NCI-H510A (cell line): ENCODE measurements at regions not wholly inside any gene's neighbourhood (a gene's known extent, or its start where the extent isn't known, plus 50 kb on each side); places are given as distances from the start of the nearest gene placed in this dataset.

ENCODE experiments used
- DNase-seq: peaks from one replicate; lab custom pipeline; 2025; lab: John Stamatoyannopoulos, UW

DNA sequence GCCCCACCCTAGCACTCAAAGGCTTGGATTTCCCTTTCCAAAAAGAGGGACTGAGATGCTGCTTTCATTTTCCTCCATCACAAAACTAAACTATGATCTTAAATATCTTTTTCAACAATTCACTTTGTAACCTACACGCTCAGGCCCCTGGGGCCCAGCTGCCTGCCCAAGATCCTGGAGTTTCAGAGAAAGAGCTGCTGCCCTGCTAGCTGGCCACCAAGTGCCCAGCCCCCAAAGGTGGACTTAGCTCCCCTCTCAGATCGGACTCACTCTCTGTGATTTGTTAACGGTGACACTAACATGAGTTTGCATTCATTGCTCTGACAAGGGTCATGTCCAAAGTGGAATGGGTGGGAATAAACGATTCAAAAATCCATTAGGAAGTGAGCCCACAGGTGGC lies 119.6 kb upstream of the SMAD3 start:
- DNase-seq: no peak

DNA sequence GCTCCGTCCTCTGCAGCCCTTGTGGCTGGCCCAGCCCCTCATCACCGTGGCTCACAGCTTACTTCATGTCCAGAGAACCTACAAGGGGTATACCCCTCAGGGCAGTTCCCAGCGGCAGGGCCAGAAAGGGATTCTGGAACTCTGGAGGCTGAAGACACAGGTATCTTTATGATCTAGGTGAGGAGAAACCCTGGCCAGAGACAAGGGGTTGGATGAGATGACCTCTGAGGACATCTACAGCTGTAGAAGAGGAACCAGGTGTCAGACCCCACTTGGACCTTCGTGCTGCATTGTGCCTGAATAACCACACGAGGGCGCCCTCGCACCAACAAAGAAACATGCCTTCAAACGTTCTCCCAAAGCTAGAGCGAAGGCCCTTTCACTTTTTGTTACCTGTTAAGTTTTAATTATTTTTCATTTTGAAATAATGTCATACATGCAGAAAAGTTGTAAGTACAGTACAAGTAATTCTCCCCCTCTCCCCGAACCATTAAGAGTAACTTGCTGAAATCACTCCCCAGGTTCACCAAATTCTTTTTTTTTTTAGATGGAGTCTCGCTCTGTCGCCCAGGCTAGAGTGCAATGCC lies 118.7 kb upstream of the SMAD3 start:
- no peak for DNase-seq

DNA sequence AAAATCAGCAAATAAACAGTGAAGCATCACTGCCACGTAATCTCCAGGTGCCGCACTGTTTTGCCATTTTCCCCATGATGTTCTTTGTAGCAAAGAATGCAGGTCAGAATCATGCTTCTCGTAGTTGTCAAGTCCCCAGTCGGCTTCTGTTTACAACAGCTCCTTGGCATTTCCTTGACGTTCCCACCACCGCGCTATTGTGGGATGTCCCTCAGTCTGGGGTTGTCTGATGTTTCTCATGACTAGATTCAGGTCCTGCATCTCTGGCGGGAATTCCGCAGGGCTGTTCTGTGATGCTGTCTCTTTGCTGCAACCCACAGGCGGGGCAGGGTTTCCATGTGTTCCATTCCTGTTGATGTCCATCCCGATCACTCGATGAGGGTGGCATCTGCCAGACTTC lies 117.9 kb upstream of the SMAD3 start:
- no peak for DNase-seq

DNA sequence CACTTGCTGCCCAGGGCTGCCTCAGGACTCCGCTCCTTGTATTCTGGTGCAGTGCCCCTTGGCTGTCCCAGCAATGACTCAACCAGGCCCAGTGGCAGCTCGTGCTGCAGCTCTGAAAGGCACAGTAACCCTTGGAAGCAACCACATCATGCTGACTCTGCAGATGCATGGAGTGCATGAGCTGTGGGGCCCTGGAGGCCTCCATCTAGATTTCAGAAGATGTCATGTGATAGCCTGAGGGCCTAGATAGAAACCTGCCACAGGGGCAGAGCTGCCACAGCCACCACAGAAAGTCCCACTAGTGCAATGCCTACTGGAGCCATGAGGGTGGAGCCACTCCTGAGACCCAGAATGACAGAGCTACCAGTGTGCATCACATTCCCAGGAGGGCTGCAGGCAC lies 117.1 kb upstream of the SMAD3 start:
- no peak for DNase-seq

DNA sequence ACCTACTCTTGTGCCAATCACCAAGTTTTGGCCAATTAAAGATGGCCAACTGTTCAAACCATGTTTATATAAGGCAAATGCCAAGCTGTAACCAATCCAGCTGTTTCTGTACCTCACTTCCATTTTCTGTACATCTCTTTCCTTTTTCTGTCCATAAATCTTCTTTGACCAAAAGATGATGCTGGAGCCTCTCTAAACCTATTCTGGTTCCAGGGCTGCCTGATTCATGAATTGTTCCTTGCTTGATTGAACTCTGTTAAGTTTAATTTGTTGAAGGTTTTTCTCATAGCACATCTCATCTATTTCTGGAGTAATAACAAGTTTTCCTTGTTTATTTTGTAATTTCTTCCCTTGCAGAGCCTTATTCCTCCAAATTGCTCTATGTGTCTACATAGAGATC lies 115.3 kb upstream of the SMAD3 start:
- DNase-seq: no peak

DNA sequence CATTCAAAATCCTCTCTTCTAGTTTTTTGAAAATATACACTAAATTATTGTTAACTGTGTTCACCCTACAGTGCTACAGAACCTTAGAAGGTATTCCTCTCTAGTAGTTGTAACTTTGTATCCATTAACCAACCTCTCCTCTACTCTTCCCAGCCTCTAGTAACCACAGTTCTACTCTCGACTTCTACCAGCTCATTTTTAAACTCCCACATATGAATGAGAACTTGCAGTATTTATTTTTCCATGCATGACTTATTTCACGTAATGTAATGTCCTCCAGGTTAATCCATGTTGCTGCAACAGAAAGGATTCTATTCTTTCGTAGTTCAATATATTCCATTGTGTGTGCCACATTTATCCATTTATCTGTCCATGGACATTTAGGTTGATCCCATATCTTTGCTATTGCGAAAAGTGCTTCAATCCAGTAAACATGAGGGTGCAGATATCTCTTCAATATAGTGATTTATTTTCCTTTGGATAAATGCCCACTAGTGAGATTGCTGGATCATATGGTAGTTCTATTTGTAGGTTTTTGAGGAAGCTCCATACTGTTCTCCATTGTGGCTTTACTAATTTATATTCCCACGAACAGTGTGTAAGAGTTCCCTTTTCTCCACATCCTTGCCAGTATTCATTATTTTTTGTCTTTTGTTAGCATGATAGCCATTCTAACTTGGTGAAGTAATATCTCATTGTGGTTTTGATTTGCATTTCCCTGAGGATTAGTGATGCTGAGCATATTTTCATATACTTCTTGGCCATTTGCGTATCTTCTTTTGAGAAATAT lies 113.7 kb upstream of the SMAD3 start:
- no peak for DNase-seq

DNA sequence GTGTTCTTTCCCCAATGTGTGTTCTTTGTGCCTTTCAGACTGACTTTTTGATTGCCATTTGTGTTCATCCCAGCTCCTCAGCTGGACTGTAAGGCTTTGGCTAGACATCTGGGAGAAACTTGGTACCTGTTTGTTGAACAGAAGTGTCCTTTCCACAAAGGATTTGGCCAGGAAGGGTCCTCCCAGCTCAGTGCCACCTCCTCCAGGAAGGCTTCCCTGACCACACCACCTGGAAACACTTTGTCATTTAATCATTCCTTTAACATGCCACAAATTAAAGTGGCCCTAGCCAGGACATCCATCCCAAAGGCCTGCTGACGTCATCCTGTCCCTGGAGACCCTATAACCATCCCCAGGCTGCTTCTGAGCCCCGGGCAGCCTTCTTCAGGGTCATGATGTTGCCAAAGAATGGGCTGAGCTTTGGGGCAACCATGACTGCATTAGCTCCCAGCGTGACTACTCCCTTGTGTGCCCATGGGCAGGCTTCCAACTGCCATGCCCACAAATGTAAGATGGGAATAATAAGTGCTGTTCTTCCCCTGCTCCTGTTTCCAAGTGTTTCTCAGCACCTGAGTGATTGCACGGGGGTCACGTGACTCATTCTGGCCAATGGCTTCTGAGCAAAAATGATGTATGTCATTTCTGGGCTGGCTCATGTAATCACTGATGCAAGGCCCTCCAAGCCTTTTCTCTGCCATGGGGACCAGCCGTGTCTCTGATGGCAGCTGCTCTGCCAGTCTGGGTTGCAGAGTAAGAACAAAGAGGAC lies 112.5 kb upstream of the SMAD3 start:
- DNase-seq: no peak

DNA sequence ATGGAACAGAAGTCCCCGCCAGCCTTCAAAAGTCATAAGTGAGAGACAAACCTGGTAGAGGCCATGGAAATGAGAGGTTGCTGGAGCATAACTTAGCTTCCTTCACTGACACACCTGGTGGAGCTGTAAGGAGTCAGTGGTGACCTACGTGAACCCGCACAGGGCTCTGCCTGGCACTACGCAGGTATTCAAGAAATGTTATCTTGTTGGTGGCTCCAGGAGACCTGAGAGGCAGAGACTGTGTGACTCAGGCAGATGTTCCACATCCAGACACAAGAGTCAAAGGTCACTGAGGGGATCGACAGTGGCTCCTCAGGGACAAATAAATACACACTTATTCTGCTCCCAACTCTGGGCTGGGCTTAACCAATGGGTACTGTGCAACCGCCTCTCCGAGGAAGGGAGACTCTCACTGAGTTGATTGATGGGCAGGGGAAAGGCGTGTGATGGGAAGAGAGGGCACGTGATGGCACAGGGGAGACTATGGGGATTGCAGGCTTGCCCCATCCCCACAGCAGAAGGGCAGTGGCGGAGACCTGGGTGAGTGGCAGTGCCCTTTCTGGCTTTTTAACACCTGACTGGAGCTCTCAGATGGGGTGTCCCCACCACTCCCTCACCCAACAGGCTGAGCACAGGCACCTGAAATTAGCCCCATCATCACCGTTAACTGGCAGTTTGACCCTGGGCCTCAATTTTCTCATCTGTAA lies 111.7 kb upstream of the SMAD3 start:
- no peak for DNase-seq

DNA sequence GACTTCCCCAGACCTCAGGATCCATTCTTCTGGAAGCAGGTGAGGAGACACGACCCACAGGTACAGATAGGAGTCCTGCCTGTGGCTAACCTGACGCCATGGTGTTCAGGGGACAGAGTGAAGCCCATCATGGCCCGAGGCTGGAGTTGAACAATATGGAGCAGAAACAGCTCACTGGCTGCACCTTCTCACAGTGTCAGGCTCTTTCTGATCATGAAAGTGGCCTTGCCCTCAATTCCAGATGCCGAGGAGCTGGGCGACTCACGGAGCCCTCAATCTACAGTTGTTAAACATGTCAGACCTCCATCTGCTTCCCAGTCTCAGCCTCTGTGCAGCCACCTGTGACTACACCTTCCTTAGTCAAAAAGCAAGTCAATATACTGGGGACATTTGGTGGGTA lies 110.8 kb upstream of the SMAD3 start:
- no peak for DNase-seq

DNA sequence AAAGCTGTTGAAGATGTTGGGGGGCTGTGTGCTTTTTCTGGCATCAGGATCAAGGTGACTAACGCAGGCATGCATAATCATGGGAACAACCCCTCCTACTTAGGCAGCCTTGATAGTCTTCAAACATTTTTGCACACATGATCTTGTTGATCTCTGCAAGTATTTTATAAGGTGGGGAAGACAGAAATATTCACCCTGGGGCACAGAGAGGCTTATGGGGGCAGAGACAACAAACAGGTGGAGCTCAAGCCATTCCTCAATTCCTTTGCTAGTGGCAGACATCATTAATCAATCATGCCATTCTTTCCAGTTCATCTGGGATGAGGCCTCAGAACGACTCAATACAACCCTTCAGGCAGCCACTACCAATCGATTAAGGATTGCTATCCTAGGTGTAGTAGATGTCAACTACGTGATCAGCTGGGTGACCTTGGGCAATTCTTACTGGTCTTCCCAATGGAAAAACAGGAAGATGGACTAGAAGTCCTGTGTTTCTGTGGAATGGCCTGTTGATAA lies 110.3 kb upstream of the SMAD3 start:
- DNase-seq: no peak

DNA sequence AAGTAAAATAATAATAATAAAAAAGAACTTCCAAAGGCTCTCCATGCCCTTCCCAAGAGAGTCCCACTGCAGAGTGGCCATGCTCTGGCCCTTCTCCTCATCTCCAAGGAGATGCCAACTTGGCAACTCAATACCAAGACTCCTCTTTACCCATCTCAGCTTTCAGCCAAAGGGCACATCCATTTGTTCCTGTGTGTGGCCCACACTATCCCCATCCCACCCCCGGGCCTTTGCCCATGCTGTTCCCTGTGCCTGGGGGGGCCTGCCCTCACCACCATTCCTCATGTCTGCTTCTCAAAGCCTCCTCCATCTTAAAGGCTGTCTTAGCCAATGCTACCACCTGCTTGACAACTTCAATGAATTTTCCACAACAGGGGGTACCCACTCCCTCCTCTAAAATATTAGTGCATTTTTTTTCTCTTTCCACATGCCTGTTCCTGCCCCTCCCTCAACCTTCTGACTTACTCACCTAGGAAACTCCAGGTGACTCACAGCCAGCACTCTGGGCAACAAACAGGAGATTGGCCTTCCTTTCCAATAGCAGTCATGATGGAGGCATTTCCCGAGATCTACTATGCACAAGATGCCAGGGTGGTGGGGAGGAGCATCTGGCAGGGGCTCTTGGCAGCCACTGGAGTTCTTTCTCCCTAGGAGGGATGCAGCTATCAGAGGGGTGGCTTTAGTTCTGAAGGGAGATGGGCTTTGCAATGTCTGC lies 109.4 kb upstream of the SMAD3 start:
- no peak for DNase-seq

DNA sequence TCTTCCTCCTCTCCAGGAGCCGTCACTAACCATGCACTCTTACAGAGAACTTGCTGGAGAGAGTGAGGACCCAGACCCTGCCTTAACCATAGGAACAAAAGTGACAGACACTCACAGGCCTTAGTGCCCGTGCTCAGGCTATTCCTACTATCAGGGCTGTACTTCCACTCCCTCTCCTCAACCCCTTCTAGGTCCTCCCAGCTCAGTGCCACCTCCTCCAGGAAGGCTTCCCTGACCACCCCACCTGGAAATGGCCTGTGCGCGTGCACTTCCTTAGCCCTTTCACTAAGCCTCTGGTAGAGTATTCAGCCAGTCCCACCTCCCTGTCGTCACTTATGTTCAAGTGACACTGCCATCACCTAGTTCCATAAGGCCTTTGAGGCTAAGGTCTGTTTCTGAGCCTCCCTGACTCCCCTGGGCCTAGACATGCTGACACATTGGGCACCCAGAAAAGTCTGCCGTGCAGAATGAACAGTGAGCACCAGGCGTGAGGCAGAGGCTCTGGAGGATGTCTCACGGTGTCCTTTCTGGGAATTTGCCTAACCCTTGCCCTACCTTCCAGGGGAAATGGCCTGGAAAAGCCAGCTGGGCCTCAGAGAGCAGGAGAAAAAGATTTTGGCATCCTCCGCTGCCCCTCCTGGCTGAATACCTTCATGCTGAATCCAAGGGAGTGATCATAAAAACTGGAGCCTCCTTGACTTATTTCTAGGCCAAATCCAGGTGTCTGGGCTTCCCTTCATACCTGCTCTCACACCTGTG lies 108.6 kb upstream of the SMAD3 start:
- DNase-seq: no peak

DNA sequence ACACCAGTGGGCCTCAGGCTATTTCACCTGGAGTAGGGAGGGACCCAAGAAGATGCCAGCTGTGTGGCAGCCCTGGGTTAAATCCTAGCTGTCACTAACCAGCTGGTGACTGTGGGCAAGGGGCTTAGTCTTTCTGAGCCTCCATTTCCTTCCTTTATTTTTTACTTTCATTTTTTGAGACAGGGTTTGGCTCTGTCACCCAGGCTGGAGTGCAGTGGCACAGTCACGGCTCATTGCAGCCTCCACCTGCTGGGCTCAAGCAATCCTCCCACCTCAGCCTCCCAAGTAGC lies 108.0 kb upstream of the SMAD3 start:
- no peak for DNase-seq

DNA sequence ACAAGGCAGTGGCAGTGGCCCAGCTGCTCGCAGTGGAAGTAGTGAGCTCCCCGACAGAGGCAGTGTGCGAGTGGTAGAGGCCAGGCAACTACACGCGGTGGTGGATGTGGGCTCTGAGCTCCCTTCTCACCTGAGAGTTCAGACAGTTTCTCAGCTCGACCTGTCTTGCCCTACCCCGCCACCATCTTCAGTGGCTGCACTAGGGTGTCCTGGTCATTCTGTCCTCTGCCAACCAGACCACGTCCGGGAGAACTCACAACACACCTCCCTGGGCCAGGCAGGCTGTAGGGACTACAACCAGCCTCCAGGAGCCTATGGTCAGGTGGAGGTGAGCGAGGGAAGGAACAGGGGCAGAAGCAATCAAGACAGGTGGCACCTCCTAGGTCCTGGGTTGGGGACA lies 106.3 kb upstream of the SMAD3 start:
- no peak for DNase-seq

DNA sequence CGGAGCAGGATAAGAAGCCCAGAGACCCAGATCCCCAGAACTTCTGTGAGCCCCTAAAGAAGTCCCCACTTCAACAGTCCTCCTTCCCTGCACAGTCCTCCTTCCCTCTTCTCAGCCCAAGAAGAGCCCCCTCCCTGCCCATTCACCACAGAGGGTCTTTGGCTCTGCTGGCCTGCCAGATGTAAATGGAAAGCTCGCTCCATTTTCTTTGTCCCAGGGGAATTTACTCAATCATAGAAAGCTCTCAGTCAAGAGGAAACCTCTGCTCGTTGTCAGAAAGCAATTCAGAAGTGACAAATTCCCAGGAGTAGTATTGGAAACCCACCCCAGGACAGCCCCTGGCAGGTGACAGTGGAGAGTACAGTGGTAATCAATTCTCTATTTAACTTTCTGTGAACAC lies 105.5 kb upstream of the SMAD3 start:
- DNase-seq: no peak

DNA sequence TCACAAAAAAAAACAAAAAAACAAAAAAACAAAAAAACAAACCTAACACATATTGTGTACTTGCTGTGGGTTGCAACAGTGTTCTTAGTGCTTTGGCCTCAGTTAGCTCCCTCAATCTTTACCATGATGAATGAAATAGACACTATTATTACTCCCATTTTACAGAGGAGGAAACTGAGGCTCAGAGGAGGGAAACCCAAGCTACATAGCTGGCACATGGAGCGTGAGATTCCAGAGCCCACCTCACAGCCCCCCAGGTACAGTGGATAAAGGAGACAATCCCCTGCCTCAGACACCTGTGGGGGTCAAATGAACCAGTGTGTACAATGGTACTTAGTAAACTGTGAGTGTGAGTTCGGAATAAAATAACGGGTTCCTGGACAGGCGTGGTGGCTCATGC lies 104.9 kb upstream of the SMAD3 start:
- no peak for DNase-seq

DNA sequence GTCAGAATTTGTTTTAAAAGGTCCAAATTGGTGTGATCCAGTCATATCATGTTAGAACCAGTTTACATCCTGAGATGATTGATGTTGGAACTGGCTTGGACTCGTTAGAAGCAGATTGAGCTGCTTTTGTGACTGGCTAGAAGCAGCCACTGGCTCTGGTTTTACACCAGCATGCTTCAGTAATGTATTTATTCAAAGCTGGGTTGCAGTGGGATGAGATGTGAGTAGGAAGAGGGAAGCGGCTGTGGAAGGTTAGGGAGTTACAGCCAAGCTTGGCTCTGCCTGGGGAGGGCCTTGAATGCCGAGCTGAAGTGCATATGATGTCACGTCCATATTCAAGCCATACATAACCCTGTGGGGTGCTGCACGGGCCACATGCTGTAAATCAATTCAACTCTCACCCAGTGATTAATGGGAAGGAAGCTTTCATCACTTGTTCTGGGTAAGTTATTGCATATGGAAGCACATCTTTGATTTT lies 104.0 kb upstream of the SMAD3 start:
- no peak for DNase-seq

DNA sequence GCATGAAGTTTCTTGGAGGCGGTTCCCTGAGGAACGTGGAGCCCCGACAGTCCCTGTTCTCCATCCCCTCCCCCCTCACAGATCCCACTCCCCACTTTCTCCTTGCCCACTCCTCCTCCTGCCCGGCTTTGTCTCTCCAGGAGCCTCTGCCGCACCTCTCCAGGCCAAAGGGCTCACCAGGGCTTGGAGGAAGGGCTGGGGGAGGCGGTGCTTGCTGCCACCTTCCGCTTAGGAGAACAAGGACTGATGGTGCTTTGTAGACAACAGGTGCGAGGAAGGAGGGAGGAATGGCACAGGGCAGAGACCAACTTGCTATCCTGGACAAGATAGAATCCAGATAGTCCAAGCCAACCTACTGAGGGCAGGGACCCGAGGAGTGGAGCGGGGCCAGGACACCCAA lies 103.5 kb upstream of the SMAD3 start:
- DNase-seq: no peak

DNA sequence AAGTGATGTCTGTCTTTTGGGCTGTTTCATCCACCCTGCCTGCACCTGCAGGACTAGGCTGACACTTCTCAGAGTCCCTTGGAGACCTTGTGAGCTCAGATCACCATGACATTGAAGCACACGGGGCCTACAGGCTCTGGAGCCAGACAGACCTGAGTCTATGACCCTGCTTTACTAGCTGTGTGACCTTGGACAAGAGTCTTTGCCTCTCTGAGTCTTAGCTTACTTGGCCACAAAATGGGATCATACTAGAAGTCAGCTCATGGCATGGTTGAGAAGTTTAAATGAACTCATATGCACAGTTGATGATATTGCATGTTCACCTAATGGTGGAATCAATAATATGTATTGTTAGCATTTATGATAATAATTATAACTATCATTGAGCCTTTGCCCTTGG lies 102.9 kb upstream of the SMAD3 start:
- DNase-seq: no peak

DNA sequence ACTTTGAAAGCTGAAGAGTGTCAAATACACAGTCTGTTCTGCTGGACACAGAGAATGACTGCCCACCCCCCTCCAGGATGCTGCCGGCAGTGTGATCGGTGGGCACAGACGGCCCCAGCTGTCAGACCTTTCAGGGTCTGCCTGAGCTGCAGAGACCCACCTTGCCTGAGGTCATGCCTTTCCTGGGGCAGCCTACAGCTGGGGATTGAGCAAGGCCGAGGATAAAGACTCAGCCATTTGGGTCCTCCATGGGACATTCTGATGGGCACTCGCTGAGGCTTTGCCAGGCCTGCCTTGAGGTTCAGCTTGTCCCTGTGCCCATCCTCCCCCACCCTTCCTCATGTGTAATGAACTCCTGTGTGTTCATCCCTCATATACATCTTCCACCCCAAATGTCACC lies 102.3 kb upstream of the SMAD3 start:
- no peak for DNase-seq

DNA sequence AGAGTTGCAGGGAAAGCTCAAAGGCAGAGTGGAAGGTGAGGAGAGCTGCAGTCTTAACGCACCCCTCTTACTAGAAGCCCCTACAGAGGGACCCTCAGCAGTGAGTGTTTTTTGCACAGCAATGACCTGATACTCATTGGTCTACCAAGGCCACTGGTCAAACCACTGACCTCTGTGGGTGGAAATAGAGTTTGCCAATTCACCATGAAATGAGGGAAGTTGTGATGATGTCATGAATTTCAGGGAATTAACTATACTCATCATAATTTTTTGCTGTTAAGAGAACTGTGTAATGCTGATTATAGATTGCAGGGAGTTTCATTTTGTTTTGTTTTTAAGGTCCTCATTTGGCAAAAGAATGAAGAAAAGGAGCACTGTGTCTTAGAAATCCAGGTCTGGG lies 101.7 kb upstream of the SMAD3 start:
- no peak for DNase-seq
